IMR-90 (cell line): ENCODE measurements at regions not wholly inside any gene's neighbourhood (a gene's known extent, or its start where the extent isn't known, plus 50 kb on each side); places are given as distances from the start of the nearest gene placed in this dataset.

Experiments used
- ATAC-seq: fragments of 200-7000 bp; cut with Tn5 transposase; 2 replicates; pipeline ENCODE4 v1.9.1; 2020; ENCODE audit warnings: low read depth, mild to moderate bottlenecking, moderate library complexity
- BruUV-seq: library from RNA; stranded (reverse); fragments of 400-500 nt; replicated peaks from 2 replicates; lab custom pipeline; 2021; lab: Mats Ljungman, UMichigan
- CTCF ChIA-PET: fragments of 300-600 bp; formaldehyde crosslinking; extraction: SDS; loops from one replicate; lab custom pipeline; 2021; ENCODE audit warnings: antibody characterized with exemption; lab: Yijun Ruan, JAX
- POLR2A ChIA-PET: fragments of 300-600 bp; sonication (Branson Sonifier 250); formaldehyde crosslinking; loops from one replicate; lab custom pipeline; 2022; ENCODE audit warnings: antibody characterized with exemption; ENCODE audit not compliant: unreplicated experiment; lab: Charles Lee
- DNase-seq: peaks from one replicate; pipeline ENCODE4 v3.0.0; 2013
- H2AFZ ChIP-seq: replicated peaks from 2 replicates; pipeline ENCODE3; 2013; ENCODE audit warnings: low read length, mild to moderate bottlenecking; ENCODE audit not compliant: poor library complexity
- H2AK5ac ChIP-seq: 2 replicates; pipeline ENCODE4 v1.6.1; 2013; ENCODE audit warnings: low read depth, low read length, inconsistent platforms
- H2AK9ac ChIP-seq: replicated peaks from 2 replicates; pipeline ENCODE3; 2013; ENCODE audit warnings: mild to moderate bottlenecking, low read depth, low read length, moderate library complexity; ENCODE audit not compliant: poor library complexity
- H2BK120ac ChIP-seq: 2 replicates; pipeline ENCODE4 v1.6.1; 2013; ENCODE audit warnings: low read depth, low read length, inconsistent platforms
- H2BK15ac ChIP-seq: 3 replicates; pipeline ENCODE4 v1.6.1; 2013; ENCODE audit warnings: low read depth, low read length, inconsistent platforms
- H2BK20ac ChIP-seq: 2 replicates; pipeline ENCODE4 v1.6.1; 2013; ENCODE audit warnings: low read depth, mild to moderate bottlenecking, inconsistent platforms, low read length, moderate library complexity
- H2BK5ac ChIP-seq: 2 replicates; pipeline ENCODE4 v1.6.1; 2013; ENCODE audit warnings: mild to moderate bottlenecking, low read depth, low read length, inconsistent platforms; ENCODE audit not compliant: poor library complexity, severe bottlenecking
- H3K14ac ChIP-seq: replicated peaks from 2 replicates; pipeline ENCODE4 v1.6.1; 2013; ENCODE audit warnings: low read depth, low read length, inconsistent platforms
- H3K18ac ChIP-seq: 2 replicates; pipeline ENCODE4 v1.6.1; 2013; ENCODE audit warnings: low read depth, low read length, control low read depth
- H3K23ac ChIP-seq: 2 replicates; pipeline ENCODE4 v1.6.1; 2013; ENCODE audit warnings: low read depth, low read length, inconsistent platforms
- H3K27ac ChIP-seq: 2 replicates; pipeline ENCODE4 v1.5.1; 2013; ENCODE audit warnings: mild to moderate bottlenecking, control low read depth, low read length; ENCODE audit not compliant: insufficient read depth
- H3K27me3 ChIP-seq: 2 replicates; pipeline ENCODE4 v1.6.1; 2013; ENCODE audit warnings: low read length; ENCODE audit not compliant: control insufficient read depth, insufficient read depth
- H3K36me3 ChIP-seq: 2 replicates; pipeline ENCODE4 v1.6.1; 2013; ENCODE audit warnings: low read length, mixed read lengths; ENCODE audit not compliant: control insufficient read depth, insufficient read depth
- H3K4ac ChIP-seq: 2 replicates; pipeline ENCODE4 v1.6.1; 2013; ENCODE audit warnings: low read depth, low read length, inconsistent platforms
- H3K4me1 ChIP-seq: 2 replicates; pipeline ENCODE4 v1.6.1; 2013; ENCODE audit warnings: low read length, mixed read lengths; ENCODE audit not compliant: control insufficient read depth, insufficient read depth
- H3K4me2 ChIP-seq: 2 replicates; pipeline ENCODE4 v1.6.1; 2013; ENCODE audit warnings: low read depth, mild to moderate bottlenecking, control low read depth, low read length, moderate library complexity
- H3K4me3 ChIP-seq: 2 replicates; pipeline ENCODE4 v1.5.1; 2013; ENCODE audit warnings: low read depth, mild to moderate bottlenecking, control low read depth, low read length, moderate library complexity; ENCODE audit not compliant: insufficient read depth
- H3K56ac ChIP-seq: 2 replicates; pipeline ENCODE4 v1.6.1; 2013; ENCODE audit warnings: low read length, inconsistent platforms; ENCODE audit not compliant: insufficient read depth; ENCODE audit errors: extremely low read depth
- H3K79me1 ChIP-seq, 2 experiments: 2 replicates each; pipeline ENCODE4 v1.6.1; 2013; ENCODE audit warnings: low read length in 2 of 2, inconsistent platforms in 1 of 2, low read depth in 1 of 2
- H3K9ac ChIP-seq: 2 replicates; pipeline ENCODE4 v1.6.1; 2013; ENCODE audit warnings: low read depth, low read length, control low read depth
- H3K9me1 ChIP-seq: 2 replicates; pipeline ENCODE4 v1.6.1; 2013; ENCODE audit warnings: low read length, inconsistent platforms; ENCODE audit not compliant: insufficient read depth
- H3K9me3 ChIP-seq: 2 replicates; pipeline ENCODE4 v1.6.1; 2013; ENCODE audit warnings: low read length; ENCODE audit not compliant: control insufficient read depth, insufficient read depth
- H4K20me1 ChIP-seq: 2 replicates; pipeline ENCODE4 v1.6.1; 2013; ENCODE audit warnings: low read length, inconsistent platforms; ENCODE audit not compliant: insufficient read depth
- H4K5ac ChIP-seq: 2 replicates; pipeline ENCODE4 v1.6.1; 2013; ENCODE audit warnings: mild to moderate bottlenecking, low read depth, low read length, control low read depth
- H4K8ac ChIP-seq, 2 experiments: 2 replicates each; pipeline ENCODE4 v1.6.1; 2013; ENCODE audit warnings: low read depth in 2 of 2, low read length in 2 of 2, control low read depth in 1 of 2, inconsistent platforms in 1 of 2
- H4K91ac ChIP-seq: 2 replicates; pipeline ENCODE4 v1.6.1; 2013; ENCODE audit warnings: low read depth, low read length, inconsistent platforms; ENCODE audit not compliant: insufficient read depth
- BHLHE40 ChIP-seq: fragments of 150-350 bp; IDR thresholded peaks from 2 replicates; pipeline ENCODE4 v1.6.1; 2016; ENCODE audit warnings: mild to moderate bottlenecking, low read depth, low read length
- MAZ ChIP-seq: IDR thresholded peaks from 2 replicates; pipeline ENCODE4 v1.6.1; 2012; ENCODE audit warnings: low read depth, mild to moderate bottlenecking, low read length, improper control_type of control experiment, moderate library complexity, borderline replicate concordance
- MXI1 ChIP-seq: IDR thresholded peaks from 2 replicates; pipeline ENCODE4 v1.6.1; 2012; ENCODE audit warnings: low read depth, mild to moderate bottlenecking, low read length, moderate library complexity, borderline replicate concordance
- NFE2L2 ChIP-seq: fragments of 150-350 bp; IDR thresholded peaks from 2 replicates; pipeline ENCODE4 v1.6.1; 2016; ENCODE audit warnings: low read depth, mild to moderate bottlenecking, low read length
- RAD21 ChIP-seq: IDR thresholded peaks from 2 replicates; pipeline ENCODE4 v1.6.1; 2012; ENCODE audit warnings: low read length, improper control_type of control experiment
- RFX5 ChIP-seq: IDR thresholded peaks from 2 replicates; pipeline ENCODE4 v1.8.0; 2012; ENCODE audit warnings: low read depth, mild to moderate bottlenecking, low read length, moderate library complexity
- SMC3 ChIP-seq: fragments of 150-350 bp; IDR thresholded peaks from 2 replicates; pipeline ENCODE4 v1.6.1; 2016; ENCODE audit warnings: low read depth, mild to moderate bottlenecking, antibody characterized with exemption, low read length, moderate library complexity
- whole genome bisulfite sequencing, 2 experiments: methylation state at CpG; one replicate each; pipeline versions ENCODE4 v1.1.5 to v1.1.7; 2013; ENCODE audit warnings: missing lambda C conversion rate in 2 of 2; ENCODE audit not compliant: insufficient read length in 1 of 2; ENCODE audit errors: extremely low coverage in 2 of 2; 5-methylcytosine and 5-hydroxymethylcytosine counted together
- dilution Hi-C: fragments of 300-500 bp; cut with HindIII; formaldehyde crosslinking; loops from one replicate; pipeline ENCODE4 v1.14.3; 2018; ENCODE audit warnings: low sequenced_read_pairs; ENCODE audit not compliant: unreplicated experiment
- in situ Hi-C: fragments of 300-500 bp; cut with MboI; formaldehyde crosslinking; loops from 3 replicates; pipeline ENCODE4 v1.14.3; 2019; ENCODE audit warnings: low sequenced_read_pairs, inconsistent platforms, mixed read lengths
- intact Hi-C: fragments of 100-400 bp; cut with micrococcal nuclease; formaldehyde crosslinking; loops from 2 replicates; pipeline ENCODE4 v1.10.0; 2022
- TF ChIP-seq, protein P1 (sequence below): conservative IDR thresholded peaks from 2 replicates; pipeline ENCODE4 v1.5.1; 2012; ENCODE audit warnings: mild to moderate bottlenecking, low read depth, low read length, improper control_type of control experiment

DNA sequence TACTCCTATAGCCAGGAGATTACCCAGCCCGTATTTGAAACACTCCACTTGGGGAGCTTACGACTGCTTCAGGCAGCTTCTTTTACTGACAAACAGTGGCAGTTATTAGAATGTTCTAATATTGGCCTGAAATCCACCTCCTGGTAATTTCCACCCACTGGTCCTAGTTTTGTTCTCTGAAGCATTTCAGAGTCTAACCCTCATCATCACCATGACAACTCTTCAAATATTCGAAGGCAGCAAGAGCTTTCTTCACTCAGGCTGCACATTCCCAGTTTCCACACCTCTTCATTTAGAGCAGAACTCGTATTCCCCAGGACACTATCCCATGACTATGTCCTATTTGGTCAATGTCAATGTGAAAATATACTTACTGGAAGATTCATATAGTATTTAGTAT is 325.6 kb downstream of the UBE3D start:
- H2AK9ac ChIP-seq: no peak overlapping the region
- ChIA-PET POLR2A (no interaction called here), CTCF (no interaction called here)
- no peak overlapping the region for H3K4me2 ChIP-seq
- intact Hi-C loops (no loop called here), in situ Hi-C loops (no loop called here), dilution Hi-C loops (no loop called here)
- no peak overlapping the region for H4K5ac ChIP-seq
- no peaks in the 10 kb centered on the region for H3K36me3 ChIP-seq
- no peak overlapping the region for H2BK120ac ChIP-seq
- no peak for ATAC-seq
- no peaks in the 10 kb centered on the region for H4K20me1 ChIP-seq
- H2AFZ ChIP-seq: no peak overlapping the region
- H4K8ac ChIP-seq: no peak overlapping the region
- TF ChIP-seq RFX5: no peak
- no peak for TF ChIP-seq NFE2L2
- no peak for TF ChIP-seq MXI1
- TF ChIP-seq, protein P1, sequence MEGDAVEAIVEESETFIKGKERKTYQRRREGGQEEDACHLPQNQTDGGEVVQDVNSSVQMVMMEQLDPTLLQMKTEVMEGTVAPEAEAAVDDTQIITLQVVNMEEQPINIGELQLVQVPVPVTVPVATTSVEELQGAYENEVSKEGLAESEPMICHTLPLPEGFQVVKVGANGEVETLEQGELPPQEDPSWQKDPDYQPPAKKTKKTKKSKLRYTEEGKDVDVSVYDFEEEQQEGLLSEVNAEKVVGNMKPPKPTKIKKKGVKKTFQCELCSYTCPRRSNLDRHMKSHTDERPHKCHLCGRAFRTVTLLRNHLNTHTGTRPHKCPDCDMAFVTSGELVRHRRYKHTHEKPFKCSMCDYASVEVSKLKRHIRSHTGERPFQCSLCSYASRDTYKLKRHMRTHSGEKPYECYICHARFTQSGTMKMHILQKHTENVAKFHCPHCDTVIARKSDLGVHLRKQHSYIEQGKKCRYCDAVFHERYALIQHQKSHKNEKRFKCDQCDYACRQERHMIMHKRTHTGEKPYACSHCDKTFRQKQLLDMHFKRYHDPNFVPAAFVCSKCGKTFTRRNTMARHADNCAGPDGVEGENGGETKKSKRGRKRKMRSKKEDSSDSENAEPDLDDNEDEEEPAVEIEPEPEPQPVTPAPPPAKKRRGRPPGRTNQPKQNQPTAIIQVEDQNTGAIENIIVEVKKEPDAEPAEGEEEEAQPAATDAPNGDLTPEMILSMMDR: no peak
- no peak for TF ChIP-seq RAD21
- no peak for TF ChIP-seq BHLHE40
- no peak for TF ChIP-seq MAZ
- TF ChIP-seq SMC3: no peak
- no peak overlapping the region for H3K18ac ChIP-seq
- DNase-seq: no peak
- H3K4me3 ChIP-seq: no peak overlapping the region
- no peak overlapping the region for H2BK20ac ChIP-seq
- WGBS, 2 experiments: no CpG with 5 or more reads among the region's 4 CpGs
- no peak overlapping the region for H3K14ac ChIP-seq
- no peak overlapping the region for H4K91ac ChIP-seq
- no peak overlapping the region for H3K23ac ChIP-seq
- no peak overlapping the region for H2AK5ac ChIP-seq
- no peaks in the 10 kb centered on the region for H3K9me1 ChIP-seq
- H3K9ac ChIP-seq: no peak overlapping the region
- H3K56ac ChIP-seq: no peak overlapping the region
- no peaks in the 10 kb centered on the region for H3K79me1 ChIP-seq
- H3K27me3 ChIP-seq: peaks cover 11% of the 10 kb centered on the region
- H2BK15ac ChIP-seq: no peak overlapping the region
- H3K27ac ChIP-seq: no peak overlapping the region
- H2BK5ac ChIP-seq: no peak overlapping the region
- no TSS peak for BruUV-seq
- H3K9me3 ChIP-seq: no peaks in the 10 kb centered on the region
- H3K4me1 ChIP-seq: no peaks in the 10 kb centered on the region
- no peak overlapping the region for H3K4ac ChIP-seq
